ENCODE measurements at regions not wholly inside any gene's neighbourhood (a gene's known extent, or its start where the extent isn't known, plus 50 kb on each side); places are given as distances from the start of the nearest gene placed in this dataset.

GRCh38 chr2:106041150-106041549 lies 153.0 kb downstream of the UXS1 start:
- intact Hi-C loops (cut with DNase I): no loop called here
- DNase-seq: no peak

- intact Hi-C loops (cut with DNase I): no loop called here
- no peak for DNase-seq
These were observed 154.3 kb downstream of the UXS1 start for GRCh38 chr2:106039634-106040315.

GRCh38 chr2:106038601-106039375 lies 155.3 kb downstream of the UXS1 start:
- intact Hi-C loops (cut with DNase I): no loop called here
- DNase-seq: peak in 10 of 42 donors; percentile 6 to 47 (median 26)

GRCh38 chr2:106037932-106038331 lies 156.2 kb downstream of the UXS1 start:
- DNase-seq: no peak
- intact Hi-C loops (cut with DNase I): no loop called here

GRCh38 chr2:106037262-106037661 lies 156.8 kb downstream of the UXS1 start:
- DNase-seq: no peak
- intact Hi-C loops (cut with DNase I): no loop called here

GRCh38 chr2:106034325-106034724 lies 159.8 kb downstream of the UXS1 start:
- intact Hi-C loops (cut with DNase I): no loop called here
- DNase-seq: no peak

- no peak for DNase-seq
- intact Hi-C loops (cut with DNase I): no loop called here
These were observed 161.4 kb downstream of the UXS1 start for GRCh38 chr2:106032676-106033075.

- intact Hi-C loops (cut with DNase I): no loop called here
These were observed 163.5 kb downstream of the UXS1 start for GRCh38 chr2:106030287-106031268.

GRCh38 chr2:106028192-106028591 lies 165.9 kb downstream of the UXS1 start:
- no peak for DNase-seq
- intact Hi-C loops (cut with DNase I): no loop called here

More at GRCh38 chr2:106030287-106031268, 163.5 kb downstream of the UXS1 start:
- DNase-seq: peak in 25 of 42 donors; percentile 7 to 50 (median 19)

GRCh38 chr2:106026271-106027190 lies 167.6 kb downstream of the UXS1 start:
- intact Hi-C loops (cut with DNase I): no loop called here
- DNase-seq: no peak

- intact Hi-C loops (cut with DNase I): no loop called here
- DNase-seq: no peak
These were observed 168.3 kb downstream of the UXS1 start for GRCh38 chr2:106025796-106026195.

- intact Hi-C loops (cut with DNase I): no loop called here
- no peak for DNase-seq
These were observed 172.5 kb downstream of the UXS1 start for GRCh38 chr2:106021662-106022028.

GRCh38 chr2:106020821-106021661 lies 173.1 kb downstream of the UXS1 start:
- intact Hi-C loops (cut with DNase I): no loop called here
- DNase-seq: peak in 24 of 42 donors; percentile 7 to 61 (median 34)

- intact Hi-C loops (cut with DNase I): no loop called here
- no peak for DNase-seq
These were observed 174.1 kb downstream of the UXS1 start for GRCh38 chr2:106020032-106020431.

- no peak for DNase-seq
- intact Hi-C loops (cut with DNase I): no loop called here
These were observed 176.0 kb downstream of the UXS1 start for GRCh38 chr2:106018141-106018540.

- no peak for DNase-seq
- intact Hi-C loops (cut with DNase I): no loop called here
These were observed 181.3 kb downstream of the UXS1 start for GRCh38 chr2:106012591-106013347.
